BJ (cell line): ENCODE measurements at regions not wholly inside any gene's neighbourhood (a gene's known extent, or its start where the extent isn't known, plus 50 kb on each side); places are given as distances from the start of the nearest gene placed in this dataset.

Experiments
- CTCF ChIA-PET: fragments of 350-600 bp; formaldehyde crosslinking; extraction: SDS; loops from one replicate; lab custom pipeline; 2021; ENCODE audit warnings: antibody characterized with exemption, inconsistent platforms; lab: Yijun Ruan, JAX
- POLR2A ChIA-PET: fragments of 300-600 bp; sonication (Branson Sonifier 250); formaldehyde crosslinking; extraction: SDS; loops from one replicate; lab custom pipeline; 2021; ENCODE audit warnings: antibody characterized with exemption; lab: Charles Lee
- DNase-seq: peaks from one replicate; pipeline ENCODE4 v3.0.0-alpha.2; 2011; ENCODE audit warnings: low read depth
- H3K27me3 ChIP-seq: 2 replicates; pipeline ENCODE4 v1.6.0; 2011; ENCODE audit warnings: low read length; ENCODE audit not compliant: control insufficient read depth, insufficient read depth
- H3K36me3 ChIP-seq: 2 replicates; pipeline ENCODE4 v1.5.1; 2011; ENCODE audit warnings: low read length; ENCODE audit not compliant: control insufficient read depth, insufficient read depth
- H3K4me3 ChIP-seq: 2 replicates; pipeline ENCODE4 v1.5.1; 2011; ENCODE audit warnings: low read depth, mild to moderate bottlenecking, control low read depth, low read length
- TF ChIP-seq, protein P1 (sequence below): IDR thresholded peaks from 2 replicates; pipeline ENCODE4 v1.5.1; 2011; ENCODE audit warnings: low read depth, mild to moderate bottlenecking, control low read depth, inconsistent platforms, low read length, moderate library complexity; ENCODE audit not compliant: insufficient read depth

DNA sequence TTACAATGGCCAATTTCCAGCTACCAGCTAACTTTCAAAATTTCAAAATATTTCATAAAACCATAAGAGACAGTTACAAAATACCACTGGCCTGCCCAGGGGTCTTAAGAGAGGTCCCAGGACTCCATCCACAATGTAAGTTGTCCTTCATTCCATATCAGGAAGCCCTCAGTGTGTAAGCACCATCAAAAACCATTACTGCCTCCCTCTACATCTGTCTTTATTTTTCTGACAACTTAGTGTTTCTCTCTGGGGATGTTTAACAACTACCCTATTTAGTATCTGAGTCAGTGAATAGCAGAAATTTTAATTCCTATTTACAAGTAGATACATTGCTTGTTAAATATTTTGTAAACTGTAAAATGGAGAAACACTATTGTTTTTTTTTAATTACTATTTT lies 339.3 kb upstream of the ADAMTS5 start:
- CTCF ChIA-PET: interaction anchor here (0.7 kb wide), 1 partner anchor 203 kb away, joined by 3 read pairs; no protein-coding TSS in a partner anchor
- TF ChIP-seq, protein P1, sequence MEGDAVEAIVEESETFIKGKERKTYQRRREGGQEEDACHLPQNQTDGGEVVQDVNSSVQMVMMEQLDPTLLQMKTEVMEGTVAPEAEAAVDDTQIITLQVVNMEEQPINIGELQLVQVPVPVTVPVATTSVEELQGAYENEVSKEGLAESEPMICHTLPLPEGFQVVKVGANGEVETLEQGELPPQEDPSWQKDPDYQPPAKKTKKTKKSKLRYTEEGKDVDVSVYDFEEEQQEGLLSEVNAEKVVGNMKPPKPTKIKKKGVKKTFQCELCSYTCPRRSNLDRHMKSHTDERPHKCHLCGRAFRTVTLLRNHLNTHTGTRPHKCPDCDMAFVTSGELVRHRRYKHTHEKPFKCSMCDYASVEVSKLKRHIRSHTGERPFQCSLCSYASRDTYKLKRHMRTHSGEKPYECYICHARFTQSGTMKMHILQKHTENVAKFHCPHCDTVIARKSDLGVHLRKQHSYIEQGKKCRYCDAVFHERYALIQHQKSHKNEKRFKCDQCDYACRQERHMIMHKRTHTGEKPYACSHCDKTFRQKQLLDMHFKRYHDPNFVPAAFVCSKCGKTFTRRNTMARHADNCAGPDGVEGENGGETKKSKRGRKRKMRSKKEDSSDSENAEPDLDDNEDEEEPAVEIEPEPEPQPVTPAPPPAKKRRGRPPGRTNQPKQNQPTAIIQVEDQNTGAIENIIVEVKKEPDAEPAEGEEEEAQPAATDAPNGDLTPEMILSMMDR: no peak
- Histone ChIP-seq H3K4me3 (no peak overlapping the region), H3K36me3 (no peaks in the 10 kb centered on the region), H3K27me3 (no peaks in the 10 kb centered on the region)
- DNase-seq: no peak
- POLR2A ChIA-PET: no interaction called here

DNA sequence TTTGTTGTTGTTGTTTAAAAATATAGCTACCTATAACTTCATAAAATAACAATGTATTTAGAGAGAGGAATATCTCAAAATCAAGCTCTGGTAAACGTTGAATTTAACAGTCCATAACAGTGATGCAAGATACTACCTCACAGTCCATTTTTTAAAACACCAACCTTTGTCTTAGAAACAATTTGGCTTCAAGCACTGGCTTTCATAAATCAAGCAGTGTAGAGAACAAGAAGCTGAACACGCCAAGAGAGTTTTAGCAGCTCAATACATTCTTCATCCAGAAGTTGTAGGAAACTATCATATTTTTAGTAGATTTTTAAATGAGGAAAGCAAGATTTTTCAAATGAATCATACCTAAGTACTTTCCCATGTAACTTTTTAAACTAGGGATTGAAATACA lies 334.3 kb upstream of the ADAMTS5 start:
- TF ChIP-seq, protein P1: no peak
- ChIA-PET CTCF (no interaction called here), POLR2A (no interaction called here)
- DNase-seq: no peak
- Histone ChIP-seq H3K27me3 (no peaks in the 10 kb centered on the region), H3K36me3 (no peaks in the 10 kb centered on the region), H3K4me3 (no peak overlapping the region)

DNA sequence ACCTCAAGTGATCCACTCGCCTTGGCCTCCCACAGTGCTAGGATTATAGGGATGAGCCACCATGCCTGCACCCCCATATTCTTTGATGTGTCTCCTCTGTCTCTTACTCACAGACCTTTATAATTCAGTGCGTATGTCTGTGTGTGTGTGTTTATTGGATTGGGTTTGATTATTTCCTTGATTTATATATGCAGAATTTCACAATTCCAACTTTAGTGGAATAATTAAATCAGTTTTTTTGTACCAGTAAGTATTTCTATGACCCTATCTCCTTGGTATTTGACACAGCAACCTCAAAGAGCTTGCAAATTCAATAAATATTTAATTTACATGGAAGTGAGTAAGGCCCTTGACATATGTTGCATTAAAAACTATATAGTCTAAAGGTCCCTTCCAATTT lies 333.9 kb upstream of the ADAMTS5 start:
- ChIA-PET CTCF (interaction anchor here (0.6 kb wide), 1 partner anchor 1581 kb away, joined by 3 read pairs; no protein-coding TSS in a partner anchor), POLR2A (no interaction called here)
- DNase-seq: no peak
- Histone ChIP-seq H3K36me3 (no peaks in the 10 kb centered on the region), H3K4me3 (no peak overlapping the region), H3K27me3 (no peaks in the 10 kb centered on the region)
- TF ChIP-seq, protein P1: no peak

DNA sequence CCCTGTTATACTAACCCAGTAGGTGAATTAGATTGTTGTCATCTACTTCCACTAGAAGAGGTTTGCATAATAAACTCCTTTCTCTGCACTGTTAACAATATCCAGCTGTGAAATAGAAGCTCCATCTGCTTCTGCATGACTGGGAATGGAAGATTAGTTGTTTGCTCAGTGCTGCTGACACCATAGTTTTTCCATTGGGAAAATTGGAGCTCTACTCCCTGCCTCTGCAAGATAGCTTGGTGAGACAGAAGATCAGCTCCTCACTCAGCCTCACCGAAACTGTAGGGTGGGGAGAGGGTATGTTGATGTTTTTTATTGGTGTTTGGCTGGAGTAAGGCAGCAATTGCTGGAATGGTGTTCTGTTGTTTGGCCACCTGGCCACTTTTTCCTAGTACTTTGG lies 331.6 kb upstream of the ADAMTS5 start:
- CTCF ChIA-PET: interaction anchor here (0.5 kb wide), 1 partner anchor 293 kb away, joined by 3 read pairs; no protein-coding TSS in a partner anchor
- TF ChIP-seq, protein P1: no peak
- H3K4me3 ChIP-seq: no peak overlapping the region
- no peaks in the 10 kb centered on the region for H3K27me3 ChIP-seq
- H3K36me3 ChIP-seq: no peaks in the 10 kb centered on the region
- POLR2A ChIA-PET: no interaction called here
- DNase-seq: no peak

DNA sequence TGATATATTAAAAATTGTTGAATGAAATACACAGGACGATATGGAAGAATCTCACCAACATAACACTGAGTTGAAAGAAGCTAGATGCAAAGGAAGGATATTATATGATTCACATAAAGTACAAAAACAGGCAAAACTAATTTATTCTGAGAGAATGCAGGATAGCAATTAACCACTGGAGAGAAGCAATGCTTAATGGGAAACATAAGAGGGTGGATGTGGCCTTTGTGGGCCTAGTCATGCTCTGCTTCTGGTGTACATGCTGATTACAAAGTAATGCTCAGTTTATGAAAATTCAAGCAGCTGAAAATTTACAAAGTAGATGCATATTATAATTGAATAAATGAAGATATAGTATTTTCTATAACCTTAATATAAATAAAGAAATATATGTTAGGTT lies 326.4 kb upstream of the ADAMTS5 start:
- ChIA-PET POLR2A (no interaction called here), CTCF (no interaction called here)
- TF ChIP-seq, protein P1: no peak
- H3K36me3 ChIP-seq: no peaks in the 10 kb centered on the region
- H3K27me3 ChIP-seq: no peaks in the 10 kb centered on the region
- no peak overlapping the region for H3K4me3 ChIP-seq
- DNase-seq: no peak
